ENCODE measurements at regions not wholly inside any gene's neighbourhood (a gene's known extent, or its start where the extent isn't known, plus 50 kb on each side); places are given as distances from the start of the nearest gene placed in this dataset.

- Histone ChIP-seq H3K4me3 (ENCODE audit: low read depth, low read length, poor library complexity, severe bottlenecking) (no peak overlapping the region), H3K27me3 (ENCODE audit: insufficient read depth, low read length) (no peaks in the 10 kb centered on the region)
- no peak for TF ChIP-seq CTCF (IDR thresholded peaks at IDR 0.05; ENCODE audit: low read length)
- TF ChIP-seq EZH2 (IDR thresholded peaks at IDR 0.05; ENCODE audit: borderline replicate concordance, low read length): no peak
These were observed 197.1 kb downstream of the ATP23 start for GRCh38 chr12:58138424-58138823.

DNA sequence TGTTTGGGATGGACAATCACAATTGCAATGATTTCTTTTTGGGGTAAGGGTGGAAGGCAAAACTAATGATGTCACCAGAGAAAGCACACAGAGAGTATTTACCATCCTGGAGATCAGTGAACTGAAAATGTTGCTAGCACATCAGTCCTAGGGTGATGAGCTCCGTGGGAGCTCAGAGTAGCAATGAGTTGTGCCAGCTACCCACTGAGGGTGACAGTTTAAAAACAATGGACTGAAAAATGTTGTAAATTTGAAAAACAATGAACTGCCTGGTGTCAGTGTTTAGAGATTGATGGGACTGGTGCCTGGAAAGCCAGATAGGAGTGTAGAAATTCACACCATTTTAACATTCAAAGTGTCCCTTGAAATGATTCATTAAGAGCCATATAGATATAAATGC, 198.5 kb downstream of the ATP23 start:
- Histone ChIP-seq H3K4me1 (ENCODE audit: insufficient read depth, low read length, severe bottlenecking) (no peaks in the 10 kb centered on the region), H3K9me2 (ENCODE audit: low read depth, low read length) (no peaks in the 10 kb centered on the region), H3K4me3 (ENCODE audit: low read depth, low read length, poor library complexity, severe bottlenecking) (no peak overlapping the region), H3K4me2 (ENCODE audit: low read length) (no peak overlapping the region), H3K9ac (ENCODE audit: low read length) (no peak overlapping the region), H3K79me2 (ENCODE audit: insufficient read depth, low read length) (no peaks in the 10 kb centered on the region), H3K36me3 (ENCODE audit: insufficient read depth, low read length) (no peaks in the 10 kb centered on the region), H3K27me3 (ENCODE audit: insufficient read depth, low read length) (no peaks in the 10 kb centered on the region), H2AFZ (ENCODE audit: low read length) (no peak overlapping the region), H4K20me1 (ENCODE audit: insufficient read depth, low read length) (no peaks in the 10 kb centered on the region), H3K9me3 (ENCODE audit: low read length) (no peaks in the 10 kb centered on the region), H3K27ac (ENCODE audit: low read depth, low read length, poor library complexity, severe bottlenecking) (no peak overlapping the region), H3F3A (ENCODE audit: insufficient read depth, low read length) (no peaks in the 10 kb centered on the region)
- TF ChIP-seq CTCF (IDR thresholded peaks at IDR 0.05; ENCODE audit: low read length) (no peak), EZH2 (IDR thresholded peaks at IDR 0.05; ENCODE audit: borderline replicate concordance, low read length) (no peak)

More at GRCh38 chr12:58138424-58138823, 197.1 kb downstream of the ATP23 start:
- no peaks in the 10 kb centered on the region for H3K9me3 ChIP-seq (ENCODE audit: low read length)
- no peak overlapping the region for H3K4me2 ChIP-seq (ENCODE audit: low read length)
- H3K4me1 ChIP-seq (ENCODE audit: insufficient read depth, low read length, severe bottlenecking): no peaks in the 10 kb centered on the region
- H3K9ac ChIP-seq (ENCODE audit: low read length): no peak overlapping the region
- no peaks in the 10 kb centered on the region for H3K36me3 ChIP-seq (ENCODE audit: insufficient read depth, low read length)
- no peaks in the 10 kb centered on the region for H3K9me2 ChIP-seq (ENCODE audit: low read depth, low read length)
- H3K79me2 ChIP-seq (ENCODE audit: insufficient read depth, low read length): no peaks in the 10 kb centered on the region
- no peak overlapping the region for H3K27ac ChIP-seq (ENCODE audit: low read depth, low read length, poor library complexity, severe bottlenecking)
- no peak overlapping the region for H2AFZ ChIP-seq (ENCODE audit: low read length)
- H4K20me1 ChIP-seq (ENCODE audit: insufficient read depth, low read length): no peaks in the 10 kb centered on the region
- H3F3A ChIP-seq (ENCODE audit: insufficient read depth, low read length): no peaks in the 10 kb centered on the region

GRCh38 chr12:58140395-58140794, 199.0 kb downstream of the ATP23 start:
- H3K4me2 ChIP-seq (ENCODE audit: low read length): no peak overlapping the region
- no peaks in the 10 kb centered on the region for H3K4me1 ChIP-seq (ENCODE audit: insufficient read depth, low read length, severe bottlenecking)
- H3F3A ChIP-seq (ENCODE audit: insufficient read depth, low read length): no peaks in the 10 kb centered on the region
- H3K4me3 ChIP-seq (ENCODE audit: low read depth, low read length, poor library complexity, severe bottlenecking): no peak overlapping the region
- no peaks in the 10 kb centered on the region for H3K9me2 ChIP-seq (ENCODE audit: low read depth, low read length)
- no peaks in the 10 kb centered on the region for H3K9me3 ChIP-seq (ENCODE audit: low read length)
- H3K9ac ChIP-seq (ENCODE audit: low read length): no peak overlapping the region
- H2AFZ ChIP-seq (ENCODE audit: low read length): no peak overlapping the region
- H3K79me2 ChIP-seq (ENCODE audit: insufficient read depth, low read length): no peaks in the 10 kb centered on the region
- H3K27me3 ChIP-seq (ENCODE audit: insufficient read depth, low read length): no peaks in the 10 kb centered on the region
- H4K20me1 ChIP-seq (ENCODE audit: insufficient read depth, low read length): no peaks in the 10 kb centered on the region
- no peaks in the 10 kb centered on the region for H3K36me3 ChIP-seq (ENCODE audit: insufficient read depth, low read length)
- TF ChIP-seq CTCF (IDR thresholded peaks at IDR 0.05; ENCODE audit: low read length) (no peak), EZH2 (IDR thresholded peaks at IDR 0.05; ENCODE audit: borderline replicate concordance, low read length) (no peak)
- H3K27ac ChIP-seq (ENCODE audit: low read depth, low read length, poor library complexity, severe bottlenecking): no peak overlapping the region
